Lung (tissue), 11 donors: ENCODE measurements at regions not wholly inside any gene's neighbourhood (a gene's known extent, or its start where the extent isn't known, plus 50 kb on each side); places are given as distances from the start of the nearest gene placed in this dataset.

ENCODE experiments used
- ATAC-seq: fragments of 200-7000 bp; cut with Tn5 transposase; one replicate; pipeline ENCODE4 v1.9.1; 2020; ENCODE audit warnings: moderate number of reproducible peaks; ENCODE audit not compliant: insufficient read depth, low FRiP score
- DNase-seq, 3 donors: peaks; one replicate each; pipeline ENCODE4 v3.0.0-alpha.2; 2013 to 2017
- H3K27ac ChIP-seq, 2 donors: one replicate each; pipeline ENCODE4 v1.5.1; 2013; ENCODE audit warnings: mild to moderate bottlenecking in 2 of 2, moderate library complexity in 2 of 2, control low read depth in 1 of 2, inconsistent platforms in 1 of 2, low read depth in 1 of 2, low read length in 1 of 2
- H3K27me3 ChIP-seq, 3 donors: one replicate each; pipeline ENCODE4 v1.5.1; 2013; ENCODE audit warnings: low read length in 2 of 3; ENCODE audit not compliant: control insufficient read depth in 3 of 3, insufficient read depth in 3 of 3
- H3K36me3 ChIP-seq, 4 donors: one replicate each; pipeline ENCODE4 v1.5.1; 2013; ENCODE audit warnings: low read length in 4 of 4, mild to moderate bottlenecking in 1 of 4, moderate library complexity in 1 of 4; ENCODE audit not compliant: control insufficient read depth in 4 of 4, insufficient read depth in 4 of 4
- H3K4me1 ChIP-seq, 5 donors: one replicate each; pipeline ENCODE4 v1.5.1; 2013; ENCODE audit warnings: low read length in 5 of 5, mild to moderate bottlenecking in 2 of 5, moderate library complexity in 1 of 5; ENCODE audit not compliant: control insufficient read depth in 5 of 5, insufficient read depth in 5 of 5
- H3K4me3 ChIP-seq: one replicate; pipeline ENCODE4 v1.5.1; 2013; ENCODE audit warnings: mild to moderate bottlenecking, control low read depth, moderate library complexity
- H3K9ac ChIP-seq, 2 donors: one replicate each; pipeline ENCODE4 v1.5.1; 2013; ENCODE audit warnings: low read length in 2 of 2, control low read depth in 1 of 2; ENCODE audit not compliant: insufficient read depth in 1 of 2
- H3K9me3 ChIP-seq, 4 donors: one replicate each; pipeline ENCODE4 v1.5.1; 2013; ENCODE audit warnings: low read length in 3 of 4, mild to moderate bottlenecking in 1 of 4, moderate library complexity in 1 of 4; ENCODE audit not compliant: control insufficient read depth in 4 of 4, insufficient read depth in 3 of 4
- CTCF ChIP-seq: IDR thresholded peaks from 2 replicates; pipeline ENCODE4 v1.5.1; 2012; ENCODE audit warnings: mild to moderate bottlenecking; ENCODE audit errors: control extremely low read depth, extremely low read depth
- WGBS, 2 donors: extraction: QIAGEN DNeasy Blood & Tissue Kit; methylation state at CpG; one replicate each; pipeline ENCODE4 v1.1.7; 2013; 5-methylcytosine and 5-hydroxymethylcytosine counted together
- donor health status: control.
- donor health status: control.
- donor health status: Bipolar disorder and iron deficiency.
- donor health status: healthy.
- donor health status: DM: yes; HTN: yes; CAD: no.

GRCh38 chr15:70483513-70483912 lies 279.8 kb downstream of the UACA start:
- Histone ChIP-seq H3K36me3 (no peaks in the 10 kb centered on the region), H3K9ac (no peak overlapping the region), H3K9me3 (no peaks in the 10 kb centered on the region), H3K27ac (no peak overlapping the region), H3K27me3 (no peaks in the 10 kb centered on the region), H3K4me1 (no peaks in the 10 kb centered on the region), H3K4me3 (no peak overlapping the region)
- 26 to 56% methylated on average over 2 of the region's 2 CpGs for WGBS, 2 donors
- DNase-seq, result no peak
- ATAC-seq, result no peak
- TF ChIP-seq CTCF, result no peak

GRCh38 chr15:70480196-70480856 lies 283.0 kb downstream of the UACA start:
- Histone ChIP-seq H3K4me3 (no peak overlapping the region), H3K36me3 (no peaks in the 10 kb centered on the region), H3K27me3 (peaks cover 0 to 2% (median 0%) of the 10 kb centered on the region in 3 donors), H3K4me1 (peaks cover 0 to 6% (median 0%) of the 10 kb centered on the region in 5 donors), H3K27ac (no peak overlapping the region), H3K9ac (no peak overlapping the region), H3K9me3 (no peaks in the 10 kb centered on the region)
- WGBS, 2 donors, result 37 to 68% methylated on average over 7 of the region's 7 CpGs
- TF ChIP-seq CTCF, result no peak
- DNase-seq, result no peak
- ATAC-seq, result no peak

- Histone ChIP-seq H3K4me3 (no peak overlapping the region), H3K27ac (no peak overlapping the region), H3K4me1 (peaks cover 0 to 8% (median 3%) of the 10 kb centered on the region in 5 donors), H3K36me3 (no peaks in the 10 kb centered on the region), H3K27me3 (peaks cover 0 to 2% (median 0%) of the 10 kb centered on the region in 3 donors), H3K9ac (no peak overlapping the region), H3K9me3 (no peaks in the 10 kb centered on the region)
- ATAC-seq, result no peak
- no peak for TF ChIP-seq CTCF
- no peak for DNase-seq
- WGBS, 2 donors, result 59 to 79% methylated on average over 12 of the region's 12 CpGs
Observed at GRCh38 chr15:70479785-70480184, 283.6 kb downstream of the UACA start.

- no peak overlapping the region for H3K9ac ChIP-seq
- H3K4me3 ChIP-seq, result no peak overlapping the region
Observed at GRCh38 chr15:70479056-70479455, 284.3 kb downstream of the UACA start.

More at GRCh38 chr15:70479056-70479455, 284.3 kb downstream of the UACA start:
- WGBS, 2 donors, result 49 to 73% methylated on average over 8 of the region's 8 CpGs
- DNase-seq (no peak), ATAC-seq (no peak)
- Histone ChIP-seq H3K27ac (no peak overlapping the region), H3K36me3 (no peaks in the 10 kb centered on the region), H3K27me3 (peaks cover 0 to 2% (median 0%) of the 10 kb centered on the region in 3 donors), H3K9me3 (no peaks in the 10 kb centered on the region), H3K4me1 (peaks cover 0 to 14% (median 10%) of the 10 kb centered on the region in 5 donors)
- no peak for TF ChIP-seq CTCF
